HAP-1 (cell line): ENCODE measurements at regions not wholly inside any gene's neighbourhood (a gene's known extent, or its start where the extent isn't known, plus 50 kb on each side); places are given as distances from the start of the nearest gene placed in this dataset.

Experiments
- DNase-seq, 2 experiments: peaks; one replicate each; pipeline ENCODE4 v3.0.0-alpha.2; 2016 to 2020; ENCODE audit warnings: low spot score in 2 of 2
- H3K27me3 ChIP-seq: fragments of 250-450 bp; sonication (Bioruptor Pico); 2 replicates; pipeline ENCODE4 v1.5.1; 2020; ENCODE audit warnings: low read depth, mild to moderate bottlenecking, moderate library complexity
- H3K36me3 ChIP-seq: fragments of 250-450 bp; sonication (Bioruptor Pico); replicated peaks from 2 replicates; pipeline ENCODE4 v1.5.1; 2020; ENCODE audit warnings: mild to moderate bottlenecking
- H3K4me1 ChIP-seq: fragments of 250-450 bp; sonication (Bioruptor Pico); 2 replicates; pipeline ENCODE4 v1.5.1; 2020; ENCODE audit warnings: mild to moderate bottlenecking
- H3K4me3 ChIP-seq: fragments of 250-450 bp; sonication (Bioruptor Pico); 2 replicates; pipeline ENCODE4 v1.5.1; 2020; ENCODE audit warnings: mild to moderate bottlenecking, moderate library complexity
- H3K9me3 ChIP-seq: fragments of 250-450 bp; sonication (Bioruptor Pico); 2 replicates; pipeline ENCODE4 v1.5.1; 2020; ENCODE audit warnings: mild to moderate bottlenecking, moderate library complexity
- in situ Hi-C: fragments of 300-500 bp; cut with MboI; formaldehyde crosslinking; loops from 3 replicates; pipeline ENCODE4 v1.14.3; 2020; ENCODE audit warnings: low sequenced_read_pairs, inconsistent platforms, mixed read lengths

DNA sequence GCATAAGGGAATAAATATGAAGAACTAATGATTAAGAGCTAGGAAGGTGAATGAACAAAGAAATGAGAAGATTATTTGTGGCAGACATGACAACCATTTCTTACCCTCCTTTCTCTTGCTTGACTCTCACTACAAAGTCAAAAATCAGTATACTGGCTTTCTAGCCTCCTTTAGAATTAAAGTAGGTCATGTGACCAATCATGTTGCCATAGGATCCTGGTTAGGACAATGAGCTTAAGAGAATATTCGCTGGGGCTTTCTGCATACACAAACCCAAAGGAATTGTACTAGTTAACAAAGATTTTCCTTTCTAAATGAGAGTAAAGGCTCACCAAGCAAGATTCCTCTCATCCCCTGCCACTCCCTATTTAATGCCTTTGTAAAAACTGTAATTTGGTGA, 76.0 kb upstream of the ID4 start:
- in situ Hi-C loops = no loop called here
- Histone ChIP-seq H3K4me1 (no peaks in the 10 kb centered on the region), H3K36me3 (no peaks in the 10 kb centered on the region), H3K9me3 (no peaks in the 10 kb centered on the region), H3K27me3 (no peaks in the 10 kb centered on the region), H3K4me3 (no peak overlapping the region)
- DNase-seq = no peak

- H3K27me3 ChIP-seq = no peaks in the 10 kb centered on the region
- no peaks in the 10 kb centered on the region for H3K36me3 ChIP-seq
- in situ Hi-C loops = no loop called here
- H3K4me1 ChIP-seq = no peaks in the 10 kb centered on the region
- no peak for DNase-seq
- H3K9me3 ChIP-seq = no peaks in the 10 kb centered on the region
- H3K4me3 ChIP-seq = no peak overlapping the region
Observed at GRCh38 chr6:19771753-19772336, 65.3 kb upstream of the ID4 start.

DNA sequence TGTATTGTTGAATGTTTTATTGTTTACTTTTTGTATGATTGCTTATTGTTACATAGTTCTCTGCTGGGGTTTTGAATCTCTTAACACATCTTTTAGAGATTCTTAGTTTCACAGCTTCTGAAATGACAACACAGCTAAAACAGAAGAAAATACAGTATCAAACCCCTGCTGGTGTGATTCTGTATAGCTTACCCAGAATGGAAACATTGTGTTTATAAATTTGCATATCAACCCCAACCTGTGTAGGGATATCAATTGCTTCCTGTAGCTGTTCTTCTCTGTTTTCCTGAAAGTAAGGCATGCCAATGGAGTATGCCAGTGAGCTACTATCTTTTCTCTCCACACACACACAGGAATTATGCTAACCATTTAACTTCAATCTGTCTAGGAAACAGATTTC, 64.3 kb upstream of the ID4 start:
- Histone ChIP-seq H3K9me3 (no peaks in the 10 kb centered on the region), H3K36me3 (no peaks in the 10 kb centered on the region), H3K4me3 (no peak overlapping the region), H3K4me1 (no peaks in the 10 kb centered on the region), H3K27me3 (no peaks in the 10 kb centered on the region)
- no peak for DNase-seq
- in situ Hi-C loops = no loop called here

DNA sequence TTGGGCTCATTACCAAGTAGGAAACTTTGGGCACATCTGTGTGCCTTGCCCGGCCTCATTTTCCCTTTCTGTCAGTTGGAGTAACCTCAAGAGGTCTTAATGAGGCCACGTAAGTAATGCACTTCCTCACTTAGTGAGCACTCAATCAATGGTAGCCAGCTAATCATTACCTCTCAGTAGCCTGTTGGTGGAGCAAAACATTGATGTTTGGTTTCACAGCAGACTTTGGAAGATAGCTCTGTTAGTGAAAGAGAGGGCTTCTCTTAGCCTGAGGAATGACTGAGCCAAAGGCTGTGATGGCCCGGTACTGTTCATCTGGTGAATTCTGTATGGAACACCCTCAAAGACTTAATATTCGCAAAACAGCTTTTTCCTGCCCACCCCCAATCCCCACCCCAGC, 55.9 kb upstream of the ID4 start:
- Histone ChIP-seq H3K36me3 (no peaks in the 10 kb centered on the region), H3K27me3 (no peaks in the 10 kb centered on the region), H3K9me3 (no peaks in the 10 kb centered on the region), H3K4me3 (no peak overlapping the region), H3K4me1 (no peaks in the 10 kb centered on the region)
- in situ Hi-C loops = no loop called here
- DNase-seq = no peak

GRCh38 chr6:19782588-19782987, 54.6 kb upstream of the ID4 start:
- Histone ChIP-seq H3K4me3 (no peak overlapping the region), H3K27me3 (no peaks in the 10 kb centered on the region), H3K4me1 (no peaks in the 10 kb centered on the region), H3K36me3 (no peaks in the 10 kb centered on the region), H3K9me3 (no peaks in the 10 kb centered on the region)
- in situ Hi-C loops = no loop called here
- no peak for DNase-seq
